ENCODE measurements at regions not wholly inside any gene's neighbourhood (a gene's known extent, or its start where the extent isn't known, plus 50 kb on each side); places are given as distances from the start of the nearest gene placed in this dataset.

GRCh38 chr13:109309625-109310363 is 476.6 kb downstream of the IRS2 start:
- 77% methylated on average over 7 of the region's 12 CpGs for WGBS (ENCODE audit: insufficient coverage)
- ChIA-PET CTCF (interaction anchor here in 1 of 2 donors (0.6 kb wide), 1 partner anchor 181 kb away, joined by 3 read pairs; no protein-coding TSS in a partner anchor), POLR2A (no interaction called here)
- Histone ChIP-seq H3K27ac (ENCODE audit: low read length) (no peak overlapping the region), H3K36me3 (ENCODE audit: control insufficient read depth in 2 of 2, extremely low read depth in 1 of 2, insufficient read depth in 1 of 2, low read length in 1 of 2) (no peaks in the 10 kb centered on the region), H3K4me3 (ENCODE audit: control insufficient read depth in 1 of 2, extremely low read depth in 1 of 2, low read length in 1 of 2) (no peak overlapping the region), H3K4me1 (ENCODE audit: control insufficient read depth in 1 of 2, extremely low read depth in 1 of 2, insufficient read depth in 2 of 2, low read length in 2 of 2) (no peaks in the 10 kb centered on the region), H3K27me3 (replicated peaks in 1 of 2; ENCODE audit: control insufficient read depth in 2 of 2, extremely low read depth in 1 of 2, insufficient read depth in 2 of 2, low read length in 1 of 2) (no peaks in the 10 kb centered on the region), H3K9me3 (no peaks in the 10 kb centered on the region)
- Mint-ChIP-seq H3K27me3 (no peaks in the 10 kb centered on the region), H3K27ac (no peak overlapping the region), H3K4me3 (no peak overlapping the region), H3K4me1 (no peaks in the 10 kb centered on the region), H3K36me3 (no peaks in the 10 kb centered on the region), H3K9me3 (no peaks in the 10 kb centered on the region)
- DNase-seq, result no peak
- ATAC-seq (replicated peaks in 1 of 4), result no peak

GRCh38 chr13:109307027-109307426 is 479.4 kb downstream of the IRS2 start:
- no peak overlapping the region for H3K27ac ChIP-seq (ENCODE audit: low read length)
- ChIA-PET POLR2A (no interaction called here), CTCF (no interaction called here)
- no peaks in the 10 kb centered on the region for H3K27me3 ChIP-seq (replicated peaks in 1 of 2; ENCODE audit: control insufficient read depth in 2 of 2, extremely low read depth in 1 of 2, insufficient read depth in 2 of 2, low read length in 1 of 2)
- 70% methylated on average over 2 of the region's 6 CpGs for WGBS (ENCODE audit: insufficient coverage)
- Mint-ChIP-seq H3K36me3 (no peaks in the 10 kb centered on the region), H3K4me1 (no peaks in the 10 kb centered on the region), H3K4me3 (no peak overlapping the region), H3K9me3 (no peaks in the 10 kb centered on the region), H3K27ac (no peak overlapping the region), H3K27me3 (peaks cover 0 to 2% of the 10 kb centered on the region in 2 donors)
- no peaks in the 10 kb centered on the region for H3K36me3 ChIP-seq (ENCODE audit: control insufficient read depth in 2 of 2, extremely low read depth in 1 of 2, insufficient read depth in 1 of 2, low read length in 1 of 2)
- DNase-seq (no peak), ATAC-seq (replicated peaks in 1 of 4) (no peak)
- H3K9me3 ChIP-seq, result no peaks in the 10 kb centered on the region
- H3K4me1 ChIP-seq (ENCODE audit: control insufficient read depth in 1 of 2, extremely low read depth in 1 of 2, insufficient read depth in 2 of 2, low read length in 2 of 2), result no peaks in the 10 kb centered on the region
- no peak overlapping the region for H3K4me3 ChIP-seq (ENCODE audit: control insufficient read depth in 1 of 2, extremely low read depth in 1 of 2, low read length in 1 of 2)

GRCh38 chr13:109301726-109302125 is 484.7 kb downstream of the IRS2 start:
- WGBS (ENCODE audit: insufficient coverage), result 74% methylated on average over 3 of the region's 5 CpGs
- no peaks in the 10 kb centered on the region for H3K36me3 ChIP-seq (ENCODE audit: control insufficient read depth in 2 of 2, extremely low read depth in 1 of 2, insufficient read depth in 1 of 2, low read length in 1 of 2)
- no peak overlapping the region for H3K4me3 ChIP-seq (ENCODE audit: control insufficient read depth in 1 of 2, extremely low read depth in 1 of 2, low read length in 1 of 2)
- no peaks in the 10 kb centered on the region for H3K9me3 ChIP-seq
- H3K27me3 ChIP-seq (replicated peaks in 1 of 2; ENCODE audit: control insufficient read depth in 2 of 2, extremely low read depth in 1 of 2, insufficient read depth in 2 of 2, low read length in 1 of 2), result no peaks in the 10 kb centered on the region
- Mint-ChIP-seq H3K27ac (no peak overlapping the region), H3K27me3 (peaks cover 2 to 4% of the 10 kb centered on the region in 2 donors), H3K4me1 (no peaks in the 10 kb centered on the region), H3K4me3 (no peak overlapping the region), H3K36me3 (no peaks in the 10 kb centered on the region), H3K9me3 (peaks cover 0 to 4% (median 0%) of the 10 kb centered on the region in 3 donors)
- DNase-seq (no peak), ATAC-seq (replicated peaks in 1 of 4) (no peak)
- no peaks in the 10 kb centered on the region for H3K4me1 ChIP-seq (ENCODE audit: control insufficient read depth in 1 of 2, extremely low read depth in 1 of 2, insufficient read depth in 2 of 2, low read length in 2 of 2)
- CTCF ChIA-PET, result no interaction called here
- POLR2A ChIA-PET, result no interaction called here
- no peak overlapping the region for H3K27ac ChIP-seq (ENCODE audit: low read length)

- CTCF ChIA-PET, result no interaction called here
Observed at GRCh38 chr13:109301276-109301675, 485.1 kb downstream of the IRS2 start.

GRCh38 chr13:109297628-109298027 is 488.8 kb downstream of the IRS2 start:
- no peak overlapping the region for H3K4me3 Mint-ChIP-seq
- no peak for ATAC-seq (replicated peaks in 1 of 4)

More at GRCh38 chr13:109301276-109301675, 485.1 kb downstream of the IRS2 start:
- Histone ChIP-seq H3K36me3 (ENCODE audit: control insufficient read depth in 2 of 2, extremely low read depth in 1 of 2, insufficient read depth in 1 of 2, low read length in 1 of 2) (no peaks in the 10 kb centered on the region), H3K9me3 (no peaks in the 10 kb centered on the region), H3K4me3 (ENCODE audit: control insufficient read depth in 1 of 2, extremely low read depth in 1 of 2, low read length in 1 of 2) (no peak overlapping the region), H3K27ac (ENCODE audit: low read length) (no peak overlapping the region), H3K27me3 (replicated peaks in 1 of 2; ENCODE audit: control insufficient read depth in 2 of 2, extremely low read depth in 1 of 2, insufficient read depth in 2 of 2, low read length in 1 of 2) (no peaks in the 10 kb centered on the region), H3K4me1 (ENCODE audit: control insufficient read depth in 1 of 2, extremely low read depth in 1 of 2, insufficient read depth in 2 of 2, low read length in 2 of 2) (no peaks in the 10 kb centered on the region)
- POLR2A ChIA-PET, result no interaction called here
- no peak for ATAC-seq (replicated peaks in 1 of 4)
- WGBS (ENCODE audit: insufficient coverage), result 86% methylated on average over 1 of the region's 4 CpGs
- peaks cover 0 to 4% (median 0%) of the 10 kb centered on the region in 3 donors for H3K9me3 Mint-ChIP-seq
- H3K27me3 Mint-ChIP-seq, result peaks cover 2 to 4% of the 10 kb centered on the region in 2 donors
- DNase-seq, result no peak
- no peaks in the 10 kb centered on the region for H3K4me1 Mint-ChIP-seq
- no peaks in the 10 kb centered on the region for H3K36me3 Mint-ChIP-seq
- H3K4me3 Mint-ChIP-seq, result no peak overlapping the region
- H3K27ac Mint-ChIP-seq, result no peak overlapping the region

GRCh38 chr13:109293166-109293565 is 493.2 kb downstream of the IRS2 start:
- DNase-seq (no peak), ATAC-seq (replicated peaks in 1 of 4) (no peak)
- peaks cover 0 to 13% of the 10 kb centered on the region in 2 experiments for H3K27me3 ChIP-seq (replicated peaks in 1 of 2; ENCODE audit: control insufficient read depth in 2 of 2, extremely low read depth in 1 of 2, insufficient read depth in 2 of 2, low read length in 1 of 2)
- no peak overlapping the region for H3K27ac ChIP-seq (ENCODE audit: low read length)
- ChIA-PET POLR2A (no interaction called here), CTCF (no interaction called here)
- no peak overlapping the region for H3K4me3 Mint-ChIP-seq
- no peak overlapping the region for H3K4me3 ChIP-seq (ENCODE audit: control insufficient read depth in 1 of 2, extremely low read depth in 1 of 2, low read length in 1 of 2)
- 92% methylated on average over 3 of the region's 3 CpGs for WGBS (ENCODE audit: insufficient coverage)
- H3K36me3 Mint-ChIP-seq, result no peaks in the 10 kb centered on the region
- no peaks in the 10 kb centered on the region for H3K9me3 ChIP-seq
- H3K4me1 ChIP-seq (ENCODE audit: control insufficient read depth in 1 of 2, extremely low read depth in 1 of 2, insufficient read depth in 2 of 2, low read length in 2 of 2), result no peaks in the 10 kb centered on the region
- peaks cover 2 to 11% (median 4%) of the 10 kb centered on the region in 3 donors for H3K9me3 Mint-ChIP-seq
- no peaks in the 10 kb centered on the region for H3K4me1 Mint-ChIP-seq
- no peaks in the 10 kb centered on the region for H3K36me3 ChIP-seq (ENCODE audit: control insufficient read depth in 2 of 2, extremely low read depth in 1 of 2, insufficient read depth in 1 of 2, low read length in 1 of 2)
- no peak overlapping the region for H3K27ac Mint-ChIP-seq
- H3K27me3 Mint-ChIP-seq, result peaks cover 0 to 5% of the 10 kb centered on the region in 2 donors

More at GRCh38 chr13:109297628-109298027, 488.8 kb downstream of the IRS2 start:
- no CpG with 5 or more reads among the region's 2 CpGs for WGBS (ENCODE audit: insufficient coverage)
- POLR2A ChIA-PET, result no interaction called here
- Mint-ChIP-seq H3K27me3 (peaks cover 3 to 4% of the 10 kb centered on the region in 2 donors), H3K4me1 (no peaks in the 10 kb centered on the region), H3K9me3 (peaks cover 2 to 11% (median 4%) of the 10 kb centered on the region in 3 donors), H3K27ac (no peak overlapping the region), H3K36me3 (no peaks in the 10 kb centered on the region)
- CTCF ChIA-PET, result no interaction called here
- no peak overlapping the region for H3K4me3 ChIP-seq (ENCODE audit: control insufficient read depth in 1 of 2, extremely low read depth in 1 of 2, low read length in 1 of 2)
- H3K27ac ChIP-seq (ENCODE audit: low read length), result no peak overlapping the region
- H3K9me3 ChIP-seq, result no peaks in the 10 kb centered on the region
- DNase-seq, result no peak
- H3K27me3 ChIP-seq (replicated peaks in 1 of 2; ENCODE audit: control insufficient read depth in 2 of 2, extremely low read depth in 1 of 2, insufficient read depth in 2 of 2, low read length in 1 of 2), result peaks cover 0 to 13% of the 10 kb centered on the region in 2 experiments
- H3K36me3 ChIP-seq (ENCODE audit: control insufficient read depth in 2 of 2, extremely low read depth in 1 of 2, insufficient read depth in 1 of 2, low read length in 1 of 2), result no peaks in the 10 kb centered on the region
- H3K4me1 ChIP-seq (ENCODE audit: control insufficient read depth in 1 of 2, extremely low read depth in 1 of 2, insufficient read depth in 2 of 2, low read length in 2 of 2), result no peaks in the 10 kb centered on the region
